ENCODE measurements at regions not wholly inside any gene's neighbourhood (a gene's known extent, or its start where the extent isn't known, plus 50 kb on each side); places are given as distances from the start of the nearest gene placed in this dataset. TPM values are rescaled to one million over a fixed set of nuclear protein-coding genes. Genes with fewer than 3 reads are reported as not detected.
"Not testable (repeated sequence)": the region's sequence is repeated elsewhere in the genome, so short reads cannot be mapped to it uniquely, and the experiment has no call there.

GRCh38 chr2:97305426-97305825 is 192.5 kb downstream of the ANKRD36 start:
- H3K27ac ChIP-seq (ENCODE audit: insufficient read depth, low read depth, low read length); H3K27me3 ChIP-seq (ENCODE audit: control insufficient read depth in 2 of 2, insufficient read depth in 2 of 2, low read length in 2 of 2); H3K4me2 ChIP-seq (ENCODE audit: insufficient read depth, low read length); H3K9ac ChIP-seq (replicated peaks; ENCODE audit: extremely low read depth, insufficient read depth, low read length); DNase-seq (ENCODE audit: low read depth, low spot score); H3K36me3 ChIP-seq (ENCODE audit: control insufficient read depth in 2 of 2, extremely low read depth in 1 of 2, insufficient read depth in 2 of 2, low read length in 2 of 2); FAIRE-seq; POLR2A ChIA-PET; H2AFZ ChIP-seq (ENCODE audit: low read depth, low read length); H4K20me1 ChIP-seq (replicated peaks; ENCODE audit: control insufficient read depth, extremely low read depth, insufficient read depth, low read length); H3K79me2 ChIP-seq (ENCODE audit: control insufficient read depth, insufficient read depth, low read length); dilution Hi-C loops (cut with MboI; ENCODE audit: extremely low pct_ligation_motif_present, low sequenced_read_pairs); H3K4me3 ChIP-seq (replicated peaks in 1 of 3; ENCODE audit: insufficient read depth in 1 of 3, low read depth in 1 of 3, low read length in 3 of 3); H3K9me1 ChIP-seq (replicated peaks; ENCODE audit: control insufficient read depth, extremely low read depth, insufficient read depth, low read length); CTCF ChIA-PET; H3K4me1 ChIP-seq (ENCODE audit: control insufficient read depth, extremely low read depth, insufficient read depth, low read length); BruUV-seq (replicated peaks); intact Hi-C loops (cut with micrococcal nuclease); H3K9me3 ChIP-seq (replicated peaks; ENCODE audit: control insufficient read depth, insufficient read depth, low read length): not testable (repeated sequence)

GRCh38 chr2:97302881-97303280 is 189.9 kb downstream of the ANKRD36 start:
- H3K27ac ChIP-seq (ENCODE audit: insufficient read depth, low read depth, low read length); intact Hi-C loops (cut with micrococcal nuclease); H3K27me3 ChIP-seq (ENCODE audit: control insufficient read depth in 2 of 2, insufficient read depth in 2 of 2, low read length in 2 of 2); H3K36me3 ChIP-seq (ENCODE audit: control insufficient read depth in 2 of 2, extremely low read depth in 1 of 2, insufficient read depth in 2 of 2, low read length in 2 of 2); DNase-seq (ENCODE audit: low read depth, low spot score); H4K20me1 ChIP-seq (replicated peaks; ENCODE audit: control insufficient read depth, extremely low read depth, insufficient read depth, low read length); H3K4me1 ChIP-seq (ENCODE audit: control insufficient read depth, extremely low read depth, insufficient read depth, low read length); H3K9me1 ChIP-seq (replicated peaks; ENCODE audit: control insufficient read depth, extremely low read depth, insufficient read depth, low read length); H3K4me2 ChIP-seq (ENCODE audit: insufficient read depth, low read length); H3K9me3 ChIP-seq (replicated peaks; ENCODE audit: control insufficient read depth, insufficient read depth, low read length); H3K9ac ChIP-seq (replicated peaks; ENCODE audit: extremely low read depth, insufficient read depth, low read length); POLR2A ChIA-PET; H2AFZ ChIP-seq (ENCODE audit: low read depth, low read length); BruUV-seq (replicated peaks); FAIRE-seq; CTCF ChIA-PET; dilution Hi-C loops (cut with MboI; ENCODE audit: extremely low pct_ligation_motif_present, low sequenced_read_pairs); H3K79me2 ChIP-seq (ENCODE audit: control insufficient read depth, insufficient read depth, low read length); H3K4me3 ChIP-seq (replicated peaks in 1 of 3; ENCODE audit: insufficient read depth in 1 of 3, low read depth in 1 of 3, low read length in 3 of 3): not testable (repeated sequence)

- H4K20me1 ChIP-seq (replicated peaks; ENCODE audit: control insufficient read depth, extremely low read depth, insufficient read depth, low read length); H3K4me2 ChIP-seq (ENCODE audit: insufficient read depth, low read length); H3K79me2 ChIP-seq (ENCODE audit: control insufficient read depth, insufficient read depth, low read length); H3K27ac ChIP-seq (ENCODE audit: insufficient read depth, low read depth, low read length); H2AFZ ChIP-seq (ENCODE audit: low read depth, low read length); POLR2A ChIA-PET; CTCF ChIA-PET; H3K9me1 ChIP-seq (replicated peaks; ENCODE audit: control insufficient read depth, extremely low read depth, insufficient read depth, low read length); BruUV-seq (replicated peaks); H3K4me3 ChIP-seq (replicated peaks in 1 of 3; ENCODE audit: insufficient read depth in 1 of 3, low read depth in 1 of 3, low read length in 3 of 3); dilution Hi-C loops (cut with MboI; ENCODE audit: extremely low pct_ligation_motif_present, low sequenced_read_pairs); H3K4me1 ChIP-seq (ENCODE audit: control insufficient read depth, extremely low read depth, insufficient read depth, low read length); FAIRE-seq; H3K27me3 ChIP-seq (ENCODE audit: control insufficient read depth in 2 of 2, insufficient read depth in 2 of 2, low read length in 2 of 2); intact Hi-C loops (cut with micrococcal nuclease); H3K36me3 ChIP-seq (ENCODE audit: control insufficient read depth in 2 of 2, extremely low read depth in 1 of 2, insufficient read depth in 2 of 2, low read length in 2 of 2); H3K9me3 ChIP-seq (replicated peaks; ENCODE audit: control insufficient read depth, insufficient read depth, low read length); DNase-seq (ENCODE audit: low read depth, low spot score); H3K9ac ChIP-seq (replicated peaks; ENCODE audit: extremely low read depth, insufficient read depth, low read length): not testable (repeated sequence)
Measured at GRCh38 chr2:97301771-97302170, 188.8 kb downstream of the ANKRD36 start.

Small RNAs in the stretch of these regions (small RNA-seq; reads per million reads assigned to genes)
- gene IGKV1OR2-11 (ENCODE audit: insufficient read depth, insufficient read length, low read depth, low replicate concordance) (not detected), gene IGKV1OR2-6 (ENCODE audit: insufficient read depth, insufficient read length, low read depth, low replicate concordance) (not detected), gene IGKV1OR2-9 (ENCODE audit: insufficient read depth, insufficient read length, low read depth, low replicate concordance) (not detected), gene IGKV2OR2-8 (ENCODE audit: insufficient read depth, insufficient read length, low read depth, low replicate concordance) (not detected), gene IGKV3OR2-5 (ENCODE audit: insufficient read depth, insufficient read length, low read depth, low replicate concordance) (not detected)

All from endothelial cell of umbilical vein (primary cell).